B cell (primary cell): ENCODE measurements at regions not wholly inside any gene's neighbourhood (a gene's known extent, or its start where the extent isn't known, plus 50 kb on each side); places are given as distances from the start of the nearest gene placed in this dataset.
"Not testable (repeated sequence)": the region's sequence is repeated elsewhere in the genome, so short reads cannot be mapped to it uniquely, and the experiment has no call there.

ENCODE experiments used
- ATAC-seq: fragments of 200-7000 bp; cut with Tn5 transposase; one replicate; pipeline ENCODE4 v1.10.0; 2021; ENCODE audit warnings: low read depth, mild to moderate bottlenecking, moderate number of reproducible peaks, moderate library complexity
- CTCF ChIA-PET: fragments of 350-600 bp; sonication (Branson Sonifier 250); formaldehyde crosslinking; loops from one replicate; lab custom pipeline; 2021; ENCODE audit warnings: antibody characterized with exemption, inconsistent platforms; lab: Charles Lee
- POLR2A ChIA-PET: fragments of 350-600 bp; sonication (Branson Sonifier 250); formaldehyde crosslinking; loops from one replicate; lab custom pipeline; 2021; ENCODE audit warnings: antibody characterized with exemption; lab: Charles Lee
- DNase-seq: peaks from one replicate; pipeline ENCODE4 v3.0.0; 2013
- H2AFZ ChIP-seq: 2 replicates; pipeline ENCODE4 v1.6.1; 2012; ENCODE audit warnings: mild to moderate bottlenecking, low read depth, low read length; ENCODE audit not compliant: insufficient read depth, poor library complexity, severe bottlenecking
- H3K27ac ChIP-seq, 2 donors: 1 replicate in 1 of 2; 2 replicates in 1 of 2; pipeline ENCODE4 v1.5.1; 2012 to 2013; ENCODE audit warnings: low read length in 2 of 2, mild to moderate bottlenecking in 2 of 2, moderate library complexity in 1 of 2
- H3K27me3 ChIP-seq, 4 experiments: fragments of 200-600 bp in 1 of 4; sonication (generic) in 1 of 4; replicated peaks in 1 of 4; 1 replicate in 2 of 4; 2 replicates in 2 of 4; pipeline versions ENCODE4 v1.6.1 to v1.7.0; 2013 to 2016; ENCODE audit warnings: low read length in 3 of 4, mild to moderate bottlenecking in 2 of 4, mixed read lengths in 1 of 4, moderate library complexity in 1 of 4; ENCODE audit not compliant: insufficient read depth in 4 of 4, control insufficient read depth in 3 of 4; ENCODE audit errors: control extremely low read depth in 1 of 4
- H3K36me3 ChIP-seq, 2 experiments: replicated peaks in 1 of 2; 1 replicate in 1 of 2; 2 replicates in 1 of 2; pipeline versions ENCODE4 v1.6.1 to v1.7.1; 2013; ENCODE audit warnings: low read length in 1 of 2; ENCODE audit not compliant: insufficient read depth in 2 of 2, control insufficient read depth in 1 of 2; ENCODE audit errors: control extremely low read depth in 1 of 2, extremely low read depth in 1 of 2
- H3K4me1 ChIP-seq, 2 donors: fragments of 200-600 bp in 1 of 2; sonication (generic) in 1 of 2; 1 replicate in 1 of 2; 2 replicates in 1 of 2; pipeline versions ENCODE4 v1.5.1 to v1.6.1; 2013 to 2017; ENCODE audit warnings: low read length in 2 of 2; ENCODE audit not compliant: control insufficient read depth in 2 of 2, insufficient read depth in 2 of 2
- H3K4me2 ChIP-seq: replicated peaks from 2 replicates; pipeline ENCODE3; 2012; ENCODE audit warnings: mild to moderate bottlenecking, low read depth, low read length; ENCODE audit not compliant: poor library complexity, severe bottlenecking
- H3K4me3 ChIP-seq, 5 experiments: fragments of 200-600 bp in 1 of 5; sonication (generic) in 1 of 5; 1 replicate in 3 of 5; 2 replicates in 2 of 5; pipeline versions ENCODE4 v1.5.1 to v1.7.0; 2011 to 2016; ENCODE audit warnings: low read length in 4 of 5, mild to moderate bottlenecking in 4 of 5, low read depth in 2 of 5, control low read depth in 1 of 5, moderate library complexity in 1 of 5; ENCODE audit not compliant: insufficient read depth in 1 of 5; ENCODE audit errors: control extremely low read depth in 1 of 5, extremely low read depth in 1 of 5
- H3K79me2 ChIP-seq: fragments of 200-600 bp; sonication (generic); one replicate; pipeline ENCODE4 v1.6.0; 2016; ENCODE audit warnings: low read length; ENCODE audit not compliant: control insufficient read depth, insufficient read depth
- H3K9ac ChIP-seq: fragments of 200-600 bp; sonication (generic); 2 replicates; pipeline ENCODE4 v1.6.1; 2017; ENCODE audit warnings: mild to moderate bottlenecking, low read length, moderate library complexity
- H3K9me3 ChIP-seq, 3 donors: one replicate each; pipeline versions ENCODE4 v1.6.1 to v1.7.1; 2013; ENCODE audit warnings: low read length in 2 of 3; ENCODE audit not compliant: control insufficient read depth in 2 of 3, insufficient read depth in 1 of 3; ENCODE audit errors: control extremely low read depth in 1 of 3
- H4K20me1 ChIP-seq: 2 replicates; pipeline ENCODE4 v1.6.0; 2012; ENCODE audit warnings: mild to moderate bottlenecking, low read length; ENCODE audit not compliant: insufficient read depth, control insufficient read depth, poor library complexity, severe bottlenecking
- H3K27ac Mint-ChIP-seq: one replicate; pipeline ENCODE4 v1.8.0; 2021; ENCODE audit warnings: mixed read lengths
- H3K27me3 Mint-ChIP-seq: one replicate; pipeline ENCODE4 v1.8.0; 2021; ENCODE audit warnings: mixed read lengths
- H3K4me1 Mint-ChIP-seq: one replicate; pipeline ENCODE4 v1.8.0; 2021; ENCODE audit warnings: mixed read lengths
- H3K4me3 Mint-ChIP-seq: one replicate; pipeline ENCODE4 v1.8.0; 2021; ENCODE audit warnings: mixed read lengths
- H3K9me3 Mint-ChIP-seq: one replicate; pipeline ENCODE4 v1.8.0; 2022; ENCODE audit warnings: mixed read lengths; ENCODE audit not compliant: insufficient read depth
- CTCF ChIP-seq: fragments of 200-600 bp; IDR thresholded peaks from one replicate; pipeline ENCODE4 v1.8.0; 2022; ENCODE audit warnings: antibody characterized with exemption, mild to moderate bottlenecking
- EZH2 ChIP-seq: IDR thresholded peaks from 2 replicates; pipeline ENCODE4 v1.6.1; 2012; ENCODE audit warnings: borderline replicate concordance, low read depth, mild to moderate bottlenecking, moderate library complexity, low read length; ENCODE audit not compliant: insufficient read depth, poor library complexity, severe bottlenecking
- WGBS: methylation state at CpG from one replicate; pipeline ENCODE4 v1.1.5; 2013; ENCODE audit warnings: missing lambda C conversion rate; ENCODE audit not compliant: insufficient coverage; 5-methylcytosine and 5-hydroxymethylcytosine counted together
- intact Hi-C: fragments of 100-400 bp; cut with micrococcal nuclease; formaldehyde crosslinking; loops from one replicate; pipeline ENCODE4 v1.10.0; 2022

GRCh38 chr16:72729552-72729951 lies 318.4 kb downstream of the ZFHX3 start:
- ATAC-seq, H3K36me3 ChIP-seq, H3K4me3 ChIP-seq, H3K4me1 ChIP-seq, H3K27me3 Mint-ChIP-seq, H3K9me3 Mint-ChIP-seq, H3K4me1 Mint-ChIP-seq, H4K20me1 ChIP-seq, H3K27ac ChIP-seq, H2AFZ ChIP-seq, H3K9ac ChIP-seq, H3K27me3 ChIP-seq, H3K4me2 ChIP-seq, H3K27ac Mint-ChIP-seq, POLR2A ChIA-PET, CTCF ChIA-PET, DNase-seq, intact Hi-C loops, H3K9me3 ChIP-seq, H3K4me3 Mint-ChIP-seq, H3K79me2 ChIP-seq: not testable (repeated sequence)
- WGBS: over 99% methylated on average over 7 of the region's 9 CpGs

DNA sequence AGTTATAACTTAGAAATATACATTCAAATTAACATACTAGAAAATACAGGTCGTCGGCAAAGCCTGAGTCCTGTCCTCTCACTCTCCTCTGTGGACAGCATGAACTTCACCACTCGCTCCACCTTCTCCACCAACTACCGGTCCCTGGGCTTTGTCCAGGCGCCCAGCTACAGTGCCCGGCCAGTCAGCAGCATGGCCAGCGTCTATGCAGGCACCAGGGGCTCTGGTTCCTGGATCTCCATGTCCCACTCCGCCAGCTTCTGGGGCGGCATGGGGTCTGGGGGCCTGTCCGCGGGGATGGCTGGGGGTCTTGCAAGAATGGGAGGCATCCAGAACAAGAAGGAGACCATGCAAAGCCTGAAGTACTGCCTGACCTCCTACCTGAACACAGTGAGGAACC lies 319.4 kb downstream of the ZFHX3 start:
- Mint-ChIP-seq H3K27me3 (no peaks in the 10 kb centered on the region), H3K4me1 (no peaks in the 10 kb centered on the region), H3K9me3 (peaks cover 2% of the 10 kb centered on the region), H3K27ac (no peak overlapping the region), H3K4me3 (no peak overlapping the region)
- no peak for TF ChIP-seq CTCF
- no peak for TF ChIP-seq EZH2
- Histone ChIP-seq H3K4me2 (no peak overlapping the region), H3K9ac (no peak overlapping the region), H3K9me3 (peaks cover 0 to 5% (median 0%) of the 10 kb centered on the region in 3 donors), H3K27me3 (no peaks in the 10 kb centered on the region), H3K79me2 (no peaks in the 10 kb centered on the region), H4K20me1 (no peaks in the 10 kb centered on the region), H3K36me3 (no peaks in the 10 kb centered on the region), H3K4me1 (no peaks in the 10 kb centered on the region), H2AFZ (no peak overlapping the region), H3K27ac (no peak overlapping the region), H3K4me3 (no peak overlapping the region)
- ChIA-PET CTCF (no interaction called here), POLR2A (no interaction called here)
- ATAC-seq: no peak
- 94% methylated on average over 8 of the region's 11 CpGs for WGBS
- intact Hi-C loops: no loop called here
- DNase-seq: no peak
